ENCODE measurements at regions not wholly inside any gene's neighbourhood (a gene's known extent, or its start where the extent isn't known, plus 50 kb on each side); places are given as distances from the start of the nearest gene placed in this dataset.

GRCh38 chr2:167368371-167368770 lies 480.1 kb downstream of the XIRP2 start:
- Mint-ChIP-seq H3K4me1 (no peaks in the 10 kb centered on the region), H3K27ac (no peak overlapping the region), H3K4me3 (no peak overlapping the region), H3K9me3 (ENCODE audit: insufficient read depth) (peaks cover 4% of the 10 kb centered on the region), H3K27me3 (no peaks in the 10 kb centered on the region)
- intact Hi-C loops (cut with micrococcal nuclease): no loop called here
- no peaks in the 10 kb centered on the region for H4K20me1 ChIP-seq (ENCODE audit: control insufficient read depth, insufficient read depth, low read length, poor library complexity, severe bottlenecking)
- no peaks in the 10 kb centered on the region for H3K4me1 ChIP-seq (ENCODE audit: control insufficient read depth in 2 of 2, insufficient read depth in 2 of 2, low read length in 2 of 2)
- TF ChIP-seq CTCF (IDR thresholded peaks at IDR 0.05): no peak
- no peak for TF ChIP-seq EZH2 (IDR thresholded peaks at IDR 0.05; ENCODE audit: borderline replicate concordance, insufficient read depth, low read depth, low read length, poor library complexity, severe bottlenecking)
- ChIA-PET CTCF (no interaction called here), POLR2A (no interaction called here)
- no peak overlapping the region for H3K4me2 ChIP-seq (replicated peaks; ENCODE audit: low read depth, low read length, poor library complexity, severe bottlenecking)
- H3K79me2 ChIP-seq (ENCODE audit: control insufficient read depth, insufficient read depth, low read length): no peaks in the 10 kb centered on the region
- DNase-seq (no peak), ATAC-seq (ENCODE audit: low read depth) (no peak)
- no peak overlapping the region for H2AFZ ChIP-seq (ENCODE audit: insufficient read depth, low read depth, low read length, poor library complexity, severe bottlenecking)
- peaks cover 0 to 4% (median 0%) of the 10 kb centered on the region in 3 donors for H3K9me3 ChIP-seq (ENCODE audit: control extremely low read depth in 1 of 3, control insufficient read depth in 2 of 3, insufficient read depth in 1 of 3, low read length in 2 of 3)
- H3K36me3 ChIP-seq (replicated peaks in 1 of 2; ENCODE audit: control extremely low read depth in 1 of 2, control insufficient read depth in 1 of 2, extremely low read depth in 1 of 2, insufficient read depth in 2 of 2, low read length in 1 of 2): no peaks in the 10 kb centered on the region
- no peak overlapping the region for H3K27ac ChIP-seq (ENCODE audit: low read length in 2 of 2)
- no peaks in the 10 kb centered on the region for H3K27me3 ChIP-seq (replicated peaks in 1 of 4; ENCODE audit: control extremely low read depth in 1 of 4, control insufficient read depth in 3 of 4, insufficient read depth in 4 of 4, low read length in 3 of 4)
- H3K4me3 ChIP-seq (ENCODE audit: control extremely low read depth in 1 of 5, extremely low read depth in 1 of 5, insufficient read depth in 1 of 5, low read depth in 2 of 5, low read length in 4 of 5): no peak overlapping the region
- no peak overlapping the region for H3K9ac ChIP-seq (ENCODE audit: low read length)
- no CpG with 5 or more reads among the region's 3 CpGs for WGBS (ENCODE audit: insufficient coverage)

GRCh38 chr2:167365216-167365615 lies 476.9 kb downstream of the XIRP2 start:
- Histone ChIP-seq H3K79me2 (ENCODE audit: control insufficient read depth, insufficient read depth, low read length) (no peaks in the 10 kb centered on the region), H3K4me3 (ENCODE audit: control extremely low read depth in 1 of 5, extremely low read depth in 1 of 5, insufficient read depth in 1 of 5, low read depth in 2 of 5, low read length in 4 of 5) (no peak overlapping the region), H4K20me1 (ENCODE audit: control insufficient read depth, insufficient read depth, low read length, poor library complexity, severe bottlenecking) (no peaks in the 10 kb centered on the region), H3K36me3 (replicated peaks in 1 of 2; ENCODE audit: control extremely low read depth in 1 of 2, control insufficient read depth in 1 of 2, extremely low read depth in 1 of 2, insufficient read depth in 2 of 2, low read length in 1 of 2) (no peaks in the 10 kb centered on the region), H3K9ac (ENCODE audit: low read length) (no peak overlapping the region), H2AFZ (ENCODE audit: insufficient read depth, low read depth, low read length, poor library complexity, severe bottlenecking) (no peak overlapping the region), H3K9me3 (ENCODE audit: control extremely low read depth in 1 of 3, control insufficient read depth in 2 of 3, insufficient read depth in 1 of 3, low read length in 2 of 3) (peaks cover 0 to 4% (median 0%) of the 10 kb centered on the region in 3 donors), H3K27ac (ENCODE audit: low read length in 2 of 2) (no peak overlapping the region), H3K4me2 (replicated peaks; ENCODE audit: low read depth, low read length, poor library complexity, severe bottlenecking) (no peak overlapping the region), H3K4me1 (ENCODE audit: control insufficient read depth in 2 of 2, insufficient read depth in 2 of 2, low read length in 2 of 2) (no peaks in the 10 kb centered on the region), H3K27me3 (replicated peaks in 1 of 4; ENCODE audit: control extremely low read depth in 1 of 4, control insufficient read depth in 3 of 4, insufficient read depth in 4 of 4, low read length in 3 of 4) (no peaks in the 10 kb centered on the region)
- DNase-seq (no peak), ATAC-seq (ENCODE audit: low read depth) (no peak)
- Mint-ChIP-seq H3K4me1 (no peaks in the 10 kb centered on the region), H3K27me3 (no peaks in the 10 kb centered on the region), H3K9me3 (ENCODE audit: insufficient read depth) (peaks cover 2% of the 10 kb centered on the region), H3K4me3 (no peak overlapping the region), H3K27ac (no peak overlapping the region)
- POLR2A ChIA-PET: no interaction called here
- TF ChIP-seq EZH2 (IDR thresholded peaks at IDR 0.05; ENCODE audit: borderline replicate concordance, insufficient read depth, low read depth, low read length, poor library complexity, severe bottlenecking) (no peak), CTCF (IDR thresholded peaks at IDR 0.05) (no peak)
- intact Hi-C loops (cut with micrococcal nuclease): no loop called here
- no CpG with 5 or more reads among the region's 1 CpG for WGBS (ENCODE audit: insufficient coverage)
- CTCF ChIA-PET: no interaction called here
